ENCODE measurements at regions not wholly inside any gene's neighbourhood (a gene's known extent, or its start where the extent isn't known, plus 50 kb on each side); places are given as distances from the start of the nearest gene placed in this dataset.

GRCh38 chr11:112727341-112727841 lies 233.8 kb upstream of the NCAM1 start:
- no peak for TF ChIP-seq EZH2phosphoT487 (IDR thresholded peaks at IDR 0.05; ENCODE audit: low read depth, severe bottlenecking, unreplicated experiment)
- no peak for TF ChIP-seq CTCF (IDR thresholded peaks at IDR 0.05; ENCODE audit: poor library complexity)
- no peak for TF ChIP-seq EZH2 (IDR thresholded peaks at IDR 0.05; ENCODE audit: borderline replicate concordance)
- H3K4me3 ChIP-seq = no peak overlapping the region
- H3K27ac ChIP-seq = no peak overlapping the region
- no peak overlapping the region for H2AFZ ChIP-seq
- no peaks in the 10 kb centered on the region for H3K9me2 ChIP-seq (replicated peaks; ENCODE audit: insufficient read depth)
- H4K20me1 ChIP-seq (ENCODE audit: insufficient read depth, poor library complexity, severe bottlenecking) = no peaks in the 10 kb centered on the region
- no peaks in the 10 kb centered on the region for H3K36me3 ChIP-seq (replicated peaks; ENCODE audit: insufficient read depth, low read depth)
- H3K4me2 ChIP-seq = no peak overlapping the region
- no peaks in the 10 kb centered on the region for H3K79me2 ChIP-seq
- 67% methylated on average over 3 of the region's 3 CpGs for WGBS (ENCODE audit: low lambda C conversion rate, missing lambda C conversion rate)
- no peaks in the 10 kb centered on the region for H3K9me3 ChIP-seq (ENCODE audit: low read depth)
- peaks cover 13% of the 10 kb centered on the region for H3K27me3 ChIP-seq
- no peak for DNase-seq (ENCODE audit: low spot score)
- H3K4me1 ChIP-seq (ENCODE audit: insufficient read depth) = no peaks in the 10 kb centered on the region

GRCh38 chr11:112728288-112728687 lies 232.9 kb upstream of the NCAM1 start:
- no peaks in the 10 kb centered on the region for H3K4me1 ChIP-seq (ENCODE audit: insufficient read depth)
- no peak overlapping the region for H3K27ac ChIP-seq
- H4K20me1 ChIP-seq (ENCODE audit: insufficient read depth, poor library complexity, severe bottlenecking) = no peaks in the 10 kb centered on the region
- no peak overlapping the region for H3K4me2 ChIP-seq
- peaks cover 13% of the 10 kb centered on the region for H3K27me3 ChIP-seq
- TF ChIP-seq EZH2phosphoT487 (IDR thresholded peaks at IDR 0.05; ENCODE audit: low read depth, severe bottlenecking, unreplicated experiment) = no peak
- H3K9me2 ChIP-seq (replicated peaks; ENCODE audit: insufficient read depth) = no peaks in the 10 kb centered on the region
- H2AFZ ChIP-seq = no peak overlapping the region
- no peaks in the 10 kb centered on the region for H3K9me3 ChIP-seq (ENCODE audit: low read depth)
- WGBS (ENCODE audit: low lambda C conversion rate, missing lambda C conversion rate) = 91% methylated on average over 2 of the region's 2 CpGs
- H3K4me3 ChIP-seq = no peak overlapping the region
- DNase-seq (ENCODE audit: low spot score) = no peak
- H3K36me3 ChIP-seq (replicated peaks; ENCODE audit: insufficient read depth, low read depth) = no peaks in the 10 kb centered on the region
- no peaks in the 10 kb centered on the region for H3K79me2 ChIP-seq

- Histone ChIP-seq H3K4me1 (ENCODE audit: insufficient read depth) (no peaks in the 10 kb centered on the region), H3K27me3 (peaks cover 13% of the 10 kb centered on the region), H3K27ac (no peak overlapping the region), H3K79me2 (no peaks in the 10 kb centered on the region), H3K36me3 (replicated peaks; ENCODE audit: insufficient read depth, low read depth) (no peaks in the 10 kb centered on the region), H2AFZ (no peak overlapping the region), H4K20me1 (ENCODE audit: insufficient read depth, poor library complexity, severe bottlenecking) (no peaks in the 10 kb centered on the region), H3K4me2 (no peak overlapping the region), H3K4me3 (no peak overlapping the region), H3K9me3 (ENCODE audit: low read depth) (no peaks in the 10 kb centered on the region), H3K9me2 (replicated peaks; ENCODE audit: insufficient read depth) (no peaks in the 10 kb centered on the region)
- whole genome bisulfite sequencing (ENCODE audit: low lambda C conversion rate, missing lambda C conversion rate) = 83% methylated on average over 4 of the region's 4 CpGs
- no peak for DNase-seq (ENCODE audit: low spot score)
- TF ChIP-seq CTCF (IDR thresholded peaks at IDR 0.05; ENCODE audit: poor library complexity) = no peak
- TF ChIP-seq EZH2phosphoT487 (IDR thresholded peaks at IDR 0.05; ENCODE audit: low read depth, severe bottlenecking, unreplicated experiment) = no peak
- no peak for TF ChIP-seq EZH2 (IDR thresholded peaks at IDR 0.05; ENCODE audit: borderline replicate concordance)
These were observed 232.5 kb upstream of the NCAM1 start for GRCh38 chr11:112728716-112729115.

GRCh38 chr11:112730591-112730990 lies 230.6 kb upstream of the NCAM1 start:
- Histone ChIP-seq H3K9me3 (ENCODE audit: low read depth) (no peaks in the 10 kb centered on the region), H3K4me1 (ENCODE audit: insufficient read depth) (no peaks in the 10 kb centered on the region), H3K36me3 (replicated peaks; ENCODE audit: insufficient read depth, low read depth) (no peaks in the 10 kb centered on the region), H3K27me3 (peaks cover 13% of the 10 kb centered on the region), H3K4me2 (no peak overlapping the region), H4K20me1 (ENCODE audit: insufficient read depth, poor library complexity, severe bottlenecking) (no peaks in the 10 kb centered on the region), H3K79me2 (no peaks in the 10 kb centered on the region), H3K9me2 (replicated peaks; ENCODE audit: insufficient read depth) (no peaks in the 10 kb centered on the region), H2AFZ (no peak overlapping the region), H3K4me3 (no peak overlapping the region), H3K27ac (no peak overlapping the region)
- no peak for TF ChIP-seq EZH2 (IDR thresholded peaks at IDR 0.05; ENCODE audit: borderline replicate concordance)
- no peak for TF ChIP-seq CTCF (IDR thresholded peaks at IDR 0.05; ENCODE audit: poor library complexity)
- no peak for TF ChIP-seq EZH2phosphoT487 (IDR thresholded peaks at IDR 0.05; ENCODE audit: low read depth, severe bottlenecking, unreplicated experiment)
- DNase-seq (ENCODE audit: low spot score) = no peak
- 78% methylated on average over 5 of the region's 5 CpGs for WGBS (ENCODE audit: low lambda C conversion rate, missing lambda C conversion rate)

Data from hepatocyte (in vitro differentiated cells).